DOHH2 (cell line): ENCODE measurements at regions not wholly inside any gene's neighbourhood (a gene's known extent, or its start where the extent isn't known, plus 50 kb on each side); places are given as distances from the start of the nearest gene placed in this dataset.

Experiments used
- CTCF ChIP-seq: fragments of 200-600 bp; sonication (generic); IDR thresholded peaks from one replicate; pipeline ENCODE4 v1.5.1; 2014; ENCODE audit warnings: antibody characterized with exemption, mild to moderate bottlenecking, low read depth, low read length; ENCODE audit not compliant: poor library complexity, severe bottlenecking
- EZH2phosphoT487 ChIP-seq: fragments of 200-600 bp; sonication (generic); IDR thresholded peaks from 2 replicates; pipeline ENCODE4 v1.6.1; 2017; ENCODE audit warnings: borderline replicate concordance, mild to moderate bottlenecking, antibody characterized with exemption, low read length, moderate library complexity, mixed read lengths

GRCh38 chr4:60173103-60173502 is 1027.0 kb upstream of the ADGRL3 start:
- TF ChIP-seq CTCF (no peak), EZH2phosphoT487 (no peak)
